AG10803 (cell line): ENCODE measurements at regions not wholly inside any gene's neighbourhood (a gene's known extent, or its start where the extent isn't known, plus 50 kb on each side); places are given as distances from the start of the nearest gene placed in this dataset.

Experiments used
- DNase-seq: peaks from one replicate; pipeline ENCODE4 v3.0.0; 2010; ENCODE audit warnings: low read depth
- H3K4me3 ChIP-seq: 2 replicates; pipeline ENCODE4 v1.5.1; 2011; ENCODE audit warnings: mild to moderate bottlenecking, low read length, control low read depth
- TF ChIP-seq, protein P1 (sequence below): conservative IDR thresholded peaks from 2 replicates; pipeline ENCODE4 v1.5.1; 2011; ENCODE audit warnings: mild to moderate bottlenecking, low read length, control low read depth, inconsistent platforms

DNA sequence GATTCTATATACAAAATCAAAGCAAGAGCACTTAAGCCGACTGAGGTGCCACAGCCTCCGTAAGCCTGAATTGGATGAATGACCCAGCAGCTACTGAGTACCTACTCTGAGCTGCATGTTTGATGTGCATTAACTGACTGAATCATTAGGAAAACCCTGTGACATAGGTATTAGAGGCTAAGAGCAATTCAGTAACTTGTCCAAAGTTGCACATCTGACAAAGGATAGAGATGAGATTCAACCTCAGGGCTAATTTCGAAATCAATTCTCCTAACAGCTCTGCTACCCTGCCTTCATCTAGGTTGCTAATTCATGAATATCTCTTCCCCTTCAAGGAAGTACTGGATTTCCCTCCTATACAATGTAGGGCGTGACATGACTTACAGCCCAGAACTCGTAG, 89.1 kb upstream of the GLIS3 start:
- no peak overlapping the region for H3K4me3 ChIP-seq
- no peak for DNase-seq
- TF ChIP-seq, protein P1, sequence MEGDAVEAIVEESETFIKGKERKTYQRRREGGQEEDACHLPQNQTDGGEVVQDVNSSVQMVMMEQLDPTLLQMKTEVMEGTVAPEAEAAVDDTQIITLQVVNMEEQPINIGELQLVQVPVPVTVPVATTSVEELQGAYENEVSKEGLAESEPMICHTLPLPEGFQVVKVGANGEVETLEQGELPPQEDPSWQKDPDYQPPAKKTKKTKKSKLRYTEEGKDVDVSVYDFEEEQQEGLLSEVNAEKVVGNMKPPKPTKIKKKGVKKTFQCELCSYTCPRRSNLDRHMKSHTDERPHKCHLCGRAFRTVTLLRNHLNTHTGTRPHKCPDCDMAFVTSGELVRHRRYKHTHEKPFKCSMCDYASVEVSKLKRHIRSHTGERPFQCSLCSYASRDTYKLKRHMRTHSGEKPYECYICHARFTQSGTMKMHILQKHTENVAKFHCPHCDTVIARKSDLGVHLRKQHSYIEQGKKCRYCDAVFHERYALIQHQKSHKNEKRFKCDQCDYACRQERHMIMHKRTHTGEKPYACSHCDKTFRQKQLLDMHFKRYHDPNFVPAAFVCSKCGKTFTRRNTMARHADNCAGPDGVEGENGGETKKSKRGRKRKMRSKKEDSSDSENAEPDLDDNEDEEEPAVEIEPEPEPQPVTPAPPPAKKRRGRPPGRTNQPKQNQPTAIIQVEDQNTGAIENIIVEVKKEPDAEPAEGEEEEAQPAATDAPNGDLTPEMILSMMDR: no peak

DNA sequence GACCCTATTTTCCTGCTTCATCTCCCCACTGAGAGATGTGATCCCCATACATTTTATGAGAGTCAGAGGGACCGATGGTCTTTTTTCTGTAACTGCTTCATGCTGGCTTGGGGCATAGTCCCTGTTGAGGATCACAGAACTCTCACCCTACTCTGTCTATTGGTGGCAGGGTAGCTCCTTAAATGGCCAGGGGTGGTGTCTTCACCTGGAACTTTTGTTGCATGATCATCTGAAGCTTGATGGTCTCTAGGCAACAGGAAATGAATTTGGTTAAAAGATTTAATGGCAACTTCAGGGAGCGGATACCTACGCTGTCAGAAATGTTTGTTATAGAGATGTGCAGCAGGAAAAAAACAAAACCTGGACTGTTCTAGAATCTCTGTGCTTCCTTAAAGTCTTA, 87.0 kb upstream of the GLIS3 start:
- DNase-seq: no peak
- no peak overlapping the region for H3K4me3 ChIP-seq
- TF ChIP-seq, protein P1: no peak

DNA sequence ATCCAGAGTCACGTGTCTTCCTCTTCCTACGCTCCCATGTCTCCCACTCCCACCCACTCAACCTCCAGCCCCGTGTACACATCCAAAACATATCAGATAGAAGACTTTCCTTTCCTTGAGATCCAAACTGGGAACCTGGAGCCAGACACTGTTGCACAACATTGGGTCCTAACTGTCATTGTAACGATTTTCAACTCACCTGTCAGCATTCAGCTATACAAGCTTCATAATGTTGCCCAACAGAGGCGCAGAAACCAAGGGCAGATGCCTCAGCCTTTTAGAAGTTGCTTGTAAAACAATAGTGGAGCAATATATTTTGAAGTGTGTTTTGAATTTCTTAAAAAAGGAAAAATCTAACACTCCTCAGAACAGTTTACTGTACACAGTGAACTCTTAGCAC, 84.9 kb upstream of the GLIS3 start:
- DNase-seq: no peak
- TF ChIP-seq, protein P1: no peak
- no peak overlapping the region for H3K4me3 ChIP-seq

DNA sequence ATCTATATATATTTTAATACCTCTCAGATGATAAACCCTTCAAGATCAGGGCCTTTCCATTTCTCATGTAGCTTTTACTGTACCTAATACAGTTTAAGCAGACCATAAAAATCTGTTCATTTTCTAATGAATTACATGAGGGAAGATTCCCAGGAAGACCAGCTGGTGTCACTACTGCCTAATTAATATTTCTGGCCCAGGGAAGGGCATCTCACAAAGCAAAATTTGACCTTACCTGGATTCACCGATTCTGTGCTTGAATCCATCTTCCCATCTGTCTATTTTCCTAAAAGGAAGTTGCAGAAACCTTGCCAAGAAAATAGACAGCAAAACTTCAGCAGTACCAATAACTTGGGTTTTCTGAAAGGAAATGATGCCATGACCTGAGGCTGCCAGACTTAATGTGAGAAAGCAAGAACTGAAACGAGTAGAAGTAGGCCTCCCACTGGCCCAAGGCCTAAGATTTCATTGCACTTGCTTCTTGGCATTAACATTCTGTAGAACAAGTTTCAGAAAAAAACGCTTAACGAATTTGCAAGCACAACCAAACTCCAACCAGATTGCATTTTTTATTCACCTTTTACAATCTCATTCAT, 83.0 kb upstream of the GLIS3 start:
- H3K4me3 ChIP-seq: no peak overlapping the region
- DNase-seq: peak; percentile 26
- TF ChIP-seq, protein P1: peak; percentile 68

DNA sequence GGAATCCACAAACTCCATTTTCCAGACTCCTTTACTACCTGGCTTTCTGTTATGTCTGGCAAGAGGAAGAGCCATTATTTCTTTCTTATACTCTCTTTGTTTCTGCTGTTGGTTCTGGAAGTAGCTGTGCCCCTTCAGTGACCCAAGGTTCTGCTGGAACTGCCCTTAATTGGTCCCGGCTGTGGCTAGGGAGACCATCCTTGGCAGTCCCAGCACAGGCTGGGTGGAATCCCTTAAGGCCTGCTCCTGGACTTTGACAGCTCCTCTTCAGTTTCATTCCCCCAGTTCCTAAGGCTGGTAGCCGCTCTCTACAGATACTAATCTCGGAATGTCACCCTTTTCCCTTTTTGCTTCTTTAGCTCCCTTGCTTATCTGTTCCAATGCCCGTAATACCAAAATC, 81.9 kb upstream of the GLIS3 start:
- no peak overlapping the region for H3K4me3 ChIP-seq
- DNase-seq: no peak
- TF ChIP-seq, protein P1: no peak

DNA sequence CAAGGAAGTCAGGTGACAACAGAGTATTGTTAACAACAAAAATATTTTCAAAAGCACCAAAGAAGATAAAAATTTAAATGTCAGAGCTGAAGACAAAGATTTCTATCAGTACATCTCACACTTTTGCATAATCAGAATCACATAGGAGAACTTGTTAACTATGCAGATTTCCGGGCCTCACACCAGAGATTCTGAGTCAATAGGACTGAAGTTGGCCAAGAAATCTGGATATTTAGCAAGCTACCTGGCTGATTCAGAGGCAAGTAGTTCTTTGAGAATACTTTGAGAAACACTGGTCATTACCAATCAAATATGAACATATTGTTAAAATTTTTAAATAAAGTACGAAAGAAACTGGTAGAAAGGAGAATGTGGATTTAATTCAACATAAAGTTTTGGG, 80.5 kb upstream of the GLIS3 start:
- no peak overlapping the region for H3K4me3 ChIP-seq
- DNase-seq: no peak
- TF ChIP-seq, protein P1: no peak

DNA sequence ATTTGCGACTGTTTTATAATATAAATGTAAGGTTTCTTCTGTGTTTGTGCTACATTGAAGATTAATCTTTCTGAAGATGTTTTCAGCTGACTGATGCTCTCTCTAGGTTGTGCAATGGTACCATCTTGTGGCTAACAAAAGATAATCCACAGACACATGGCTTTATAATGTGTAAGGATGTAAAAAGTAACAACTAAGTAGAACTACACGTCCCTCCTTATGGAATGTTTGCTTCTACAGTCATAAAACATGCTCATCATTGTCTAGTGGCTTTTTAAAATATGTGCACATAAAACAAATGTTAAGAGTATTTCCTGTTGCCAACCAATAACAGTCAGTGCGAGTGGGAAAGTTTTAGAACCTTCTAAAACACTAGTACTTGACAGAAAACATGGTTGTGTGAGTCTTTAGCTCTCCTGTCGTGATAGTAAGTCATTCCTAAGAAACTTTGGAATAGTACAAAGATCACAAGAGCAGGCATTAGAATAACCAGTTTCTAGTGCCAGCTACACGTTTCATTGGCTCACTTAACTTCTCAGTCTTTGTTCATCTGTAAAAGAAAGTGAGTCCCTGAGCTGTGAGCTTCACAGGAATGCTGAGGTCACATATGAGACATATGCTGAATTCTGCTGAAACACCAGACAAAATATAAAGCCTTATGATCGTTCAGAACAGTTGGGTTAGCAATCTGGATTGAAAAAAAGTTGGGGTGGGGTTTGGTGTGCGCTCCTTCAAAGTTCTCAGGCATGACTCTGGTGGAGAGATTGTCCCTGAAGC, 75.7 kb upstream of the GLIS3 start:
- no peak overlapping the region for H3K4me3 ChIP-seq
- peak; percentile 83 for DNase-seq
- TF ChIP-seq, protein P1: peak; percentile 82
